ENCODE measurements at regions not wholly inside any gene's neighbourhood (a gene's known extent, or its start where the extent isn't known, plus 50 kb on each side); places are given as distances from the start of the nearest gene placed in this dataset.

DNA sequence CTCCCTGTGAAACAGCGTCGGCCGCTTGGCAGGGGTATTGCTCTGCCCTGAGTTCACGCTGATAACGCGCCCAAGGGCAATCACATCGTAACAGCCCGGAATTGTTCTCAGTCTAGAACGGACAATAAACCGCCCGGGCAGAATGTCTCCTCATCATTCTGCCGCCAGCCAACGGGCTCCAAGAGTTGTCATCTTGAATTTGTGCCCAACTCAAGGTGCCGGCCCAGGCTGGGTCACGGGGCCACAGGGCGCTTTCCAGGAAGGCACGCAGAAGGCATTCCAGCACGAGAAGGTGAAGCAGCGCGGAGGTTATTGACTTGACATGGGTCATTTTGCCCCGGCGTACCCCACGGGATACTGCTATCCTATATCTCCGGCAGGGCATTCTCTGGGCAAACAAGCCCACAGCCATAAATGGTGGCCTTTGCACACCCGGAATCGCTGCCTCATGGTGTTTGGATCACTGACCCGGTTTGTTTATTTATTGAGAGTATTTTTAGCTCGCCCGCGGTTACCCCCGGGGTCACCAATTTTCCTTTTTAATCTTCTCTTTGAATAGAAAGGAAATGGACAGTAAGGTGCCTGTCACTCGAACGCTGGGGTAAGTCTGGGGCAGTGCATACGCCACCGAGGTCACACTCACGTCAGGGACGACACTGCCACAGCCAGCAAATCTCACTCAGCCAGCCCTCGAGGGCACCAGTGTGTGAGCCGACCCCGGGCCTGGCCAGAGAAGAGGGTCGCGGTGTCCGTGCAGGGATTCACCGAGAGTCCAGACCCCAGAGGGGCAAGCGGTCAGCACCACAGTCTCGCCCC lies 72.4 kb upstream of the FGF3 start:
- TF ChIP-seq, protein P1, sequence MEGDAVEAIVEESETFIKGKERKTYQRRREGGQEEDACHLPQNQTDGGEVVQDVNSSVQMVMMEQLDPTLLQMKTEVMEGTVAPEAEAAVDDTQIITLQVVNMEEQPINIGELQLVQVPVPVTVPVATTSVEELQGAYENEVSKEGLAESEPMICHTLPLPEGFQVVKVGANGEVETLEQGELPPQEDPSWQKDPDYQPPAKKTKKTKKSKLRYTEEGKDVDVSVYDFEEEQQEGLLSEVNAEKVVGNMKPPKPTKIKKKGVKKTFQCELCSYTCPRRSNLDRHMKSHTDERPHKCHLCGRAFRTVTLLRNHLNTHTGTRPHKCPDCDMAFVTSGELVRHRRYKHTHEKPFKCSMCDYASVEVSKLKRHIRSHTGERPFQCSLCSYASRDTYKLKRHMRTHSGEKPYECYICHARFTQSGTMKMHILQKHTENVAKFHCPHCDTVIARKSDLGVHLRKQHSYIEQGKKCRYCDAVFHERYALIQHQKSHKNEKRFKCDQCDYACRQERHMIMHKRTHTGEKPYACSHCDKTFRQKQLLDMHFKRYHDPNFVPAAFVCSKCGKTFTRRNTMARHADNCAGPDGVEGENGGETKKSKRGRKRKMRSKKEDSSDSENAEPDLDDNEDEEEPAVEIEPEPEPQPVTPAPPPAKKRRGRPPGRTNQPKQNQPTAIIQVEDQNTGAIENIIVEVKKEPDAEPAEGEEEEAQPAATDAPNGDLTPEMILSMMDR (conservative IDR thresholded peaks at IDR 0.05; ENCODE audit: low read depth, low read length), result no peak
- TF ChIP-seq EZH2 (IDR thresholded peaks at IDR 0.05; ENCODE audit: borderline replicate concordance, low read depth, low read length, poor library complexity, severe bottlenecking), result no peak

Data from A673 (cell line).